SH-SY5Y (cell line): ENCODE measurements at regions not wholly inside any gene's neighbourhood (a gene's known extent, or its start where the extent isn't known, plus 50 kb on each side); places are given as distances from the start of the nearest gene placed in this dataset.

Source experiments
- GATA2 ChIP-seq: IDR thresholded peaks from 2 replicates; pipeline ENCODE4 v1.6.1; 2011; ENCODE audit warnings: mild to moderate bottlenecking, low read depth, low read length
- GATA3 ChIP-seq: IDR thresholded peaks from 2 replicates; pipeline ENCODE4 v1.6.1; 2011; ENCODE audit warnings: low read depth, mild to moderate bottlenecking, low read length, moderate library complexity

- TF ChIP-seq GATA3 (no peak), GATA2 (no peak)
Measured at GRCh38 chr11:119996556-119996955, 141.4 kb downstream of the TRIM29 start.
